Gastrocnemius medialis (tissue), 4 donors: ENCODE measurements at regions not wholly inside any gene's neighbourhood (a gene's known extent, or its start where the extent isn't known, plus 50 kb on each side); places are given as distances from the start of the nearest gene placed in this dataset.

Source experiments
- ATAC-seq, 2 donors: fragments of 150-250 bp; one replicate each; pipeline ENCODE4 v1.9.1; 2016
- DNase-seq, 2 donors: peaks; one replicate each; pipeline ENCODE4 v3.0.0-alpha.2; 2019
- H3K27ac ChIP-seq, 4 donors: fragments of 200-600 bp; sonication (generic); 1 replicate in 1 of 4; 2 replicates in 3 of 4; pipeline ENCODE4 v1.5.1; 2016 to 2018; ENCODE audit warnings: mild to moderate bottlenecking in 2 of 4, moderate library complexity in 1 of 4
- H3K27me3 ChIP-seq, 3 donors: fragments of 200-600 bp; sonication (generic) in 2 of 3; 1 replicate in 1 of 3; 2 replicates in 2 of 3; pipeline versions ENCODE4 v1.5.1 to v1.6.0; 2016 to 2019; ENCODE audit warnings: mild to moderate bottlenecking in 1 of 3, moderate library complexity in 1 of 3
- H3K36me3 ChIP-seq, 2 donors: fragments of 200-600 bp; sonication (generic) in 1 of 2; one replicate each; pipeline ENCODE4 v1.5.1; 2017 to 2018
- H3K4me1 ChIP-seq, 2 donors: fragments of 200-600 bp; sonication (generic) in 1 of 2; one replicate each; pipeline ENCODE4 v1.5.1; 2016 to 2017; ENCODE audit warnings: mild to moderate bottlenecking in 2 of 2
- H3K4me3 ChIP-seq, 4 donors: fragments of 200-600 bp; sonication (generic) in 3 of 4; 1 replicate in 1 of 4; 2 replicates in 3 of 4; pipeline ENCODE4 v1.5.1; 2016 to 2019; ENCODE audit warnings: mild to moderate bottlenecking in 2 of 4
- H3K9me3 ChIP-seq, 3 donors: fragments of 200-600 bp; sonication (generic) in 2 of 3; 1 replicate in 1 of 3; 2 replicates in 2 of 3; pipeline ENCODE4 v1.5.1; 2016 to 2019
- CTCF ChIP-seq, 5 experiments: fragments of 450-650 bp in 3 of 5; fragments of 200-600 bp in 2 of 5; sonication (generic) in 2 of 5; IDR thresholded peaks in 4 of 5; conservative IDR thresholded peaks in 1 of 5; 1 replicate in 4 of 5; 2 replicates in 1 of 5; pipeline ENCODE4 v1.5.1; 2016 to 2019; ENCODE audit warnings: antibody characterized with exemption in 5 of 5, mild to moderate bottlenecking in 3 of 5, moderate library complexity in 3 of 5
- POLR2A ChIP-seq, 2 donors: fragments of 450-650 bp; IDR thresholded peaks; one replicate each; pipeline ENCODE4 v1.6.1; 2017; ENCODE audit warnings: antibody characterized with exemption in 2 of 2, mild to moderate bottlenecking in 2 of 2, moderate library complexity in 2 of 2
- in situ Hi-C, 4 donors: fragments of 200-750 bp; cut with MboI; loops; one replicate each; pipeline versions ENCODE4 v1.15.0 to v1.8.0; 2017; ENCODE audit warnings: low sequenced_read_pairs in 4 of 4
- intact Hi-C: fragments of 100-400 bp; cut with DNase I; formaldehyde crosslinking; loops from one replicate; pipeline ENCODE4 v1.15.1; 2023; ENCODE audit warnings: low total_unique reads

- intact Hi-C loops, result no loop called here
- in situ Hi-C loops, result no loop called here
- H3K9me3 ChIP-seq, result no peaks in the 10 kb centered on the region
- H3K4me1 ChIP-seq, result no peaks in the 10 kb centered on the region
- H3K27ac ChIP-seq, result no peak overlapping the region
- no peak overlapping the region for H3K4me3 ChIP-seq
- ATAC-seq (no peak), DNase-seq (no peak)
- no peaks in the 10 kb centered on the region for H3K36me3 ChIP-seq
- H3K27me3 ChIP-seq, result no peaks in the 10 kb centered on the region
- no peak for TF ChIP-seq POLR2A (IDR thresholded peaks at IDR 0.05)
- no peak for TF ChIP-seq CTCF (IDR thresholded peaks at IDR 0.05 in 4 of 5, conservative IDR thresholded peaks at IDR 0.05 in 1 of 5)
Measured at GRCh38 chr5:117954331-117954730, 1034.0 kb downstream of the DTWD2 start.

GRCh38 chr5:117953272-117953671 lies 1035.1 kb downstream of the DTWD2 start:
- Histone ChIP-seq H3K4me1 (no peaks in the 10 kb centered on the region), H3K27me3 (no peaks in the 10 kb centered on the region), H3K9me3 (no peaks in the 10 kb centered on the region), H3K36me3 (no peaks in the 10 kb centered on the region), H3K27ac (no peak overlapping the region), H3K4me3 (no peak overlapping the region)
- DNase-seq (no peak), ATAC-seq (no peak)
- TF ChIP-seq CTCF (IDR thresholded peaks at IDR 0.05 in 4 of 5, conservative IDR thresholded peaks at IDR 0.05 in 1 of 5) (no peak), POLR2A (IDR thresholded peaks at IDR 0.05) (no peak)
- in situ Hi-C loops (no loop called here), intact Hi-C loops (no loop called here)

GRCh38 chr5:117947836-117948235 lies 1040.5 kb downstream of the DTWD2 start:
- Histone ChIP-seq H3K27me3 (no peaks in the 10 kb centered on the region), H3K4me3 (no peak overlapping the region), H3K36me3 (no peaks in the 10 kb centered on the region), H3K9me3 (no peaks in the 10 kb centered on the region), H3K27ac (no peak overlapping the region), H3K4me1 (no peaks in the 10 kb centered on the region)
- ATAC-seq, result no peak
- intact Hi-C loops (no loop called here), in situ Hi-C loops (no loop called here)
- DNase-seq, result no peak
- no peak for TF ChIP-seq CTCF (IDR thresholded peaks at IDR 0.05 in 4 of 5, conservative IDR thresholded peaks at IDR 0.05 in 1 of 5)

- H3K36me3 ChIP-seq, result no peaks in the 10 kb centered on the region
- no peaks in the 10 kb centered on the region for H3K27me3 ChIP-seq
- H3K9me3 ChIP-seq, result no peaks in the 10 kb centered on the region
- ATAC-seq, result no peak
- no peak for TF ChIP-seq CTCF (IDR thresholded peaks at IDR 0.05 in 4 of 5, conservative IDR thresholded peaks at IDR 0.05 in 1 of 5)
- no peak for TF ChIP-seq POLR2A (IDR thresholded peaks at IDR 0.05)
- no peaks in the 10 kb centered on the region for H3K4me1 ChIP-seq
- no peak overlapping the region for H3K27ac ChIP-seq
- DNase-seq, result no peak
- no peak overlapping the region for H3K4me3 ChIP-seq
- in situ Hi-C loops (no loop called here), intact Hi-C loops (no loop called here)
Measured at GRCh38 chr5:117947121-117947520, 1041.2 kb downstream of the DTWD2 start.

- H3K27ac ChIP-seq, result no peak overlapping the region
- DNase-seq (no peak), ATAC-seq (no peak)
- no peaks in the 10 kb centered on the region for H3K27me3 ChIP-seq
- H3K9me3 ChIP-seq, result no peaks in the 10 kb centered on the region
- no peaks in the 10 kb centered on the region for H3K4me1 ChIP-seq
- TF ChIP-seq CTCF (IDR thresholded peaks at IDR 0.05 in 4 of 5, conservative IDR thresholded peaks at IDR 0.05 in 1 of 5), result no peak
- in situ Hi-C loops (no loop called here), intact Hi-C loops (no loop called here)
- H3K4me3 ChIP-seq, result no peak overlapping the region
- no peaks in the 10 kb centered on the region for H3K36me3 ChIP-seq
Measured at GRCh38 chr5:117945258-117945657, 1043.1 kb downstream of the DTWD2 start.
